ENCODE measurements at regions not wholly inside any gene's neighbourhood (a gene's known extent, or its start where the extent isn't known, plus 50 kb on each side); places are given as distances from the start of the nearest gene placed in this dataset.

DNA sequence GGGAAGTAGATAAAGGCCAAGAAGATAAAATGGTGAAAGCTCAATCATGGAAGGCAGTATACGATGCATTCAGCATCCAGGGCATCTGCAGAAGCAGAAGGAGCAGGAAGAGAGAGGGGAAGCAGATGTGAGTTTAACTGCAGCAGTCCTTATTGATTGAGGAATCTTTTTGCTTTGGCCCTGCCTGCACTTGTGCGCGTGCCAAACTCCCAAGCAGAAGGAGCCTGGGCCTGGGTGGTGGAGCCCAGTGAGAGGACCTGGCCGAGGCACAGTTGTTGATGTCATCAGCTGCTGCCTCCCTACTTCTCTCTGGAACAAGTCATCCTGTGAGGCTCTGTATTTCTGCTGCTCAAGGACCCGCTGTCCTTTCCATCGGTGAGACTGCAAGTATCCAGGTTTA lies 65.5 kb upstream of the ROPN1 start:
- CTCF ChIA-PET, result no interaction called here

DNA sequence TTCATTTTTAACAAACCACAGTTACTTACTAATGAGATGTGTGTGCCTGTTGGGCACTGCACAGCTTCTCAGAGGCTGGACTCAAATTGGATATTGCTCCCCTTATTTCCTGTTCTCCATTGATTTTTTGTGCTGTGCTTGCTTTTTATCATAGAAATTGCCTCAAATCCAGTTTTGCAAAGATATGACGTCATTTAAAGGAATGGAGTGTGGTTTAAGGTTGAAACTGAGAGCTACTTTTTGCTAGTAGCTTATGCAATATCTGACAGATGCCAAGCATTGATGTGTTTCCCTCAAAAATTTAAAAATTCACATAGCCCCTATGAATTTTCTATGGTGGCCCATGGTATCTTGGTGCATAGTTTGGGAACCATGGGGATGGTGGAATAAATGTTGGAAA lies 67.7 kb upstream of the ROPN1 start:
- ATAC-seq, result no peak

More for the DNA sequence above, 65.5 kb upstream of the ROPN1 start:
- POLR2A ChIA-PET, result no interaction called here
- no peak for TF ChIP-seq TCF7L2 (IDR thresholded peaks at IDR 0.05; ENCODE audit: low read depth, low read length)
- no peak overlapping the region for H3K4me3 ChIP-seq (ENCODE audit: low read depth in 2 of 2, low read length in 2 of 2)
- intact Hi-C loops (cut with micrococcal nuclease; ENCODE audit: unreplicated experiment) (no loop called here), in situ Hi-C loops (cut with HindIII; ENCODE audit: low pct_unique_long_range_greater_than_20kb, low sequenced_read_pairs) (no loop called here)
- DNase-seq (ENCODE audit: low read depth, low spot score), result no peak
- no peaks in the 10 kb centered on the region for H3K36me3 ChIP-seq (ENCODE audit: control insufficient read depth, insufficient read depth, low read length)
- no peaks in the 10 kb centered on the region for H3K9me3 ChIP-seq (ENCODE audit: control insufficient read depth, insufficient read depth, low read depth, low read length)
- ATAC-seq, result no peak
- H3K4me1 ChIP-seq (ENCODE audit: control insufficient read depth, insufficient read depth, low read length), result no peaks in the 10 kb centered on the region
- no peak overlapping the region for H3K27ac ChIP-seq (ENCODE audit: low read length)
- BruUV-seq (replicated peaks), result no TSS peak
- H3K27me3 ChIP-seq (ENCODE audit: control insufficient read depth, insufficient read depth, low read length), result peaks cover 26% of the 10 kb centered on the region

DNA sequence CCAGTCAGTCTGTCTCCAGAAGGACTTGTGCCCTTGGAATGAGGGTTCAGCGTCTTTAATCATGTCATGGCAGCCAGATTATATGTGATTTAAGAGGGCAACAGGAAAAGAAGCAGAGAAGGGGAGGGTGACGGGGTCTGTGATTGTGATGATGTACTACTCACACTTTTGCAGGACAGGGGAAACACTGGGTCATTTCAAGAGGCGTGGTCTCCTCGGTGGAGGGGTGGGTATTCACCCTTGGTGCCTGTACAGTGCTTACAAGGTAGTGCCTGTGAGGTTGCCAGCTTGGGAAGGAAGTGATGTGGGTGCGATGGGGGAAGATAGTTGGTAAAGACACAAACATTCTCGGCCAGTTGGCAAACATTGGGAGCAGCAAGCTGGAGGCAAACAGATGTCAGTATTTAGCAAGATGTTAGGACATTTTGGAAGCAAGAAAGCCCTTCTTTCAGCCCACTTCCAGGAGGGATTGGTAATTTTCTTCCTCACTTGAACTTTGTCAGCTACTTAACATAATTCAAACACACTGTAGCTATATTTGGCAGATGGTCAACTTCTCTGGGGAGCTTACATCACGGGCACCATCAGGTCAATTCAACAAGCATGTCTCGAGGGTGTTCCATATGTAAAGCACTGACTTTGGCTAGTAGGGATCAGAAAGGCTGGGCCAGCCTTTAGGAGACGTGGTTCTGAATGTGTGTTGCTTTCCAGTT lies 71.4 kb upstream of the ROPN1 start:
- H3K36me3 ChIP-seq (ENCODE audit: control insufficient read depth, insufficient read depth, low read length), result no peaks in the 10 kb centered on the region
- intact Hi-C loops (cut with micrococcal nuclease; ENCODE audit: unreplicated experiment), result no loop called here
- H3K9me3 ChIP-seq (ENCODE audit: control insufficient read depth, insufficient read depth, low read depth, low read length), result no peaks in the 10 kb centered on the region
- in situ Hi-C loops (cut with HindIII; ENCODE audit: low pct_unique_long_range_greater_than_20kb, low sequenced_read_pairs), result no loop called here
- TF ChIP-seq, protein P1, sequence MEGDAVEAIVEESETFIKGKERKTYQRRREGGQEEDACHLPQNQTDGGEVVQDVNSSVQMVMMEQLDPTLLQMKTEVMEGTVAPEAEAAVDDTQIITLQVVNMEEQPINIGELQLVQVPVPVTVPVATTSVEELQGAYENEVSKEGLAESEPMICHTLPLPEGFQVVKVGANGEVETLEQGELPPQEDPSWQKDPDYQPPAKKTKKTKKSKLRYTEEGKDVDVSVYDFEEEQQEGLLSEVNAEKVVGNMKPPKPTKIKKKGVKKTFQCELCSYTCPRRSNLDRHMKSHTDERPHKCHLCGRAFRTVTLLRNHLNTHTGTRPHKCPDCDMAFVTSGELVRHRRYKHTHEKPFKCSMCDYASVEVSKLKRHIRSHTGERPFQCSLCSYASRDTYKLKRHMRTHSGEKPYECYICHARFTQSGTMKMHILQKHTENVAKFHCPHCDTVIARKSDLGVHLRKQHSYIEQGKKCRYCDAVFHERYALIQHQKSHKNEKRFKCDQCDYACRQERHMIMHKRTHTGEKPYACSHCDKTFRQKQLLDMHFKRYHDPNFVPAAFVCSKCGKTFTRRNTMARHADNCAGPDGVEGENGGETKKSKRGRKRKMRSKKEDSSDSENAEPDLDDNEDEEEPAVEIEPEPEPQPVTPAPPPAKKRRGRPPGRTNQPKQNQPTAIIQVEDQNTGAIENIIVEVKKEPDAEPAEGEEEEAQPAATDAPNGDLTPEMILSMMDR (IDR thresholded peaks at IDR 0.05), result no peak
- TF ChIP-seq SIN3A (IDR thresholded peaks at IDR 0.05; ENCODE audit: borderline replicate concordance, insufficient read depth, low read depth, low read length) (no peak), TCF7L2 (IDR thresholded peaks at IDR 0.05; ENCODE audit: low read depth, low read length) (no peak), POLR2AphosphoS5 (IDR thresholded peaks at IDR 0.05; ENCODE audit: low read depth, low read length) (no peak)
- TF ChIP-seq, protein P2, sequence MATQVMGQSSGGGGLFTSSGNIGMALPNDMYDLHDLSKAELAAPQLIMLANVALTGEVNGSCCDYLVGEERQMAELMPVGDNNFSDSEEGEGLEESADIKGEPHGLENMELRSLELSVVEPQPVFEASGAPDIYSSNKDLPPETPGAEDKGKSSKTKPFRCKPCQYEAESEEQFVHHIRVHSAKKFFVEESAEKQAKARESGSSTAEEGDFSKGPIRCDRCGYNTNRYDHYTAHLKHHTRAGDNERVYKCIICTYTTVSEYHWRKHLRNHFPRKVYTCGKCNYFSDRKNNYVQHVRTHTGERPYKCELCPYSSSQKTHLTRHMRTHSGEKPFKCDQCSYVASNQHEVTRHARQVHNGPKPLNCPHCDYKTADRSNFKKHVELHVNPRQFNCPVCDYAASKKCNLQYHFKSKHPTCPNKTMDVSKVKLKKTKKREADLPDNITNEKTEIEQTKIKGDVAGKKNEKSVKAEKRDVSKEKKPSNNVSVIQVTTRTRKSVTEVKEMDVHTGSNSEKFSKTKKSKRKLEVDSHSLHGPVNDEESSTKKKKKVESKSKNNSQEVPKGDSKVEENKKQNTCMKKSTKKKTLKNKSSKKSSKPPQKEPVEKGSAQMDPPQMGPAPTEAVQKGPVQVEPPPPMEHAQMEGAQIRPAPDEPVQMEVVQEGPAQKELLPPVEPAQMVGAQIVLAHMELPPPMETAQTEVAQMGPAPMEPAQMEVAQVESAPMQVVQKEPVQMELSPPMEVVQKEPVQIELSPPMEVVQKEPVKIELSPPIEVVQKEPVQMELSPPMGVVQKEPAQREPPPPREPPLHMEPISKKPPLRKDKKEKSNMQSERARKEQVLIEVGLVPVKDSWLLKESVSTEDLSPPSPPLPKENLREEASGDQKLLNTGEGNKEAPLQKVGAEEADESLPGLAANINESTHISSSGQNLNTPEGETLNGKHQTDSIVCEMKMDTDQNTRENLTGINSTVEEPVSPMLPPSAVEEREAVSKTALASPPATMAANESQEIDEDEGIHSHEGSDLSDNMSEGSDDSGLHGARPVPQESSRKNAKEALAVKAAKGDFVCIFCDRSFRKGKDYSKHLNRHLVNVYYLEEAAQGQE (IDR thresholded peaks at IDR 0.05; ENCODE audit: insufficient read depth in 1 of 2, low read depth in 2 of 2, low read length in 1 of 2), result no peak
- POLR2A ChIA-PET, result interaction anchor here (0.6 kb wide), 1 partner anchor 1062 kb away, joined by 6 read pairs; no protein-coding TSS in a partner anchor
- no TSS peak for BruUV-seq (replicated peaks)
- no peak for ATAC-seq
- no peak overlapping the region for H3K27ac ChIP-seq (ENCODE audit: low read length)
- peaks cover 31% of the 10 kb centered on the region for H3K27me3 ChIP-seq (ENCODE audit: control insufficient read depth, insufficient read depth, low read length)
- CTCF ChIA-PET, result no interaction called here
- DNase-seq (ENCODE audit: low read depth, low spot score), result no peak
- H3K4me1 ChIP-seq (ENCODE audit: control insufficient read depth, insufficient read depth, low read length), result no peaks in the 10 kb centered on the region
- no peak overlapping the region for H3K4me3 ChIP-seq (ENCODE audit: low read depth in 2 of 2, low read length in 2 of 2)

More for the DNA sequence above, 67.7 kb upstream of the ROPN1 start:
- no peak for TF ChIP-seq TCF7L2 (IDR thresholded peaks at IDR 0.05; ENCODE audit: low read depth, low read length)
- TF ChIP-seq POLR2AphosphoS5 (IDR thresholded peaks at IDR 0.05; ENCODE audit: low read depth, low read length), result no peak
- TF ChIP-seq, protein P1 (IDR thresholded peaks at IDR 0.05), result no peak
- TF ChIP-seq, protein P2 (IDR thresholded peaks at IDR 0.05; ENCODE audit: insufficient read depth in 1 of 2, low read depth in 2 of 2, low read length in 1 of 2), result no peak
- H3K4me1 ChIP-seq (ENCODE audit: control insufficient read depth, insufficient read depth, low read length), result no peaks in the 10 kb centered on the region
- POLR2A ChIA-PET, result no interaction called here
- H3K27ac ChIP-seq (ENCODE audit: low read length), result no peak overlapping the region
- H3K4me3 ChIP-seq (ENCODE audit: low read depth in 2 of 2, low read length in 2 of 2), result no peak overlapping the region
- H3K36me3 ChIP-seq (ENCODE audit: control insufficient read depth, insufficient read depth, low read length), result no peaks in the 10 kb centered on the region
- no peak for DNase-seq (ENCODE audit: low read depth, low spot score)
- intact Hi-C loops (cut with micrococcal nuclease; ENCODE audit: unreplicated experiment), result no loop called here
- no TSS peak for BruUV-seq (replicated peaks)
- in situ Hi-C loops (cut with HindIII; ENCODE audit: low pct_unique_long_range_greater_than_20kb, low sequenced_read_pairs), result no loop called here
- CTCF ChIA-PET, result no interaction called here
- H3K9me3 ChIP-seq (ENCODE audit: control insufficient read depth, insufficient read depth, low read depth, low read length), result no peaks in the 10 kb centered on the region
- H3K27me3 ChIP-seq (ENCODE audit: control insufficient read depth, insufficient read depth, low read length), result peaks cover 31% of the 10 kb centered on the region
